ENCODE measurements at regions not wholly inside any gene's neighbourhood (a gene's known extent, or its start where the extent isn't known, plus 50 kb on each side); places are given as distances from the start of the nearest gene placed in this dataset.

- no peaks in the 10 kb centered on the region for H3K36me3 Mint-ChIP-seq
- no peak overlapping the region for H3K4me3 Mint-ChIP-seq
- H3K27ac Mint-ChIP-seq, result no peak overlapping the region
- no peak for ATAC-seq (ENCODE audit: low read depth)
- POLR2A ChIA-PET, result no interaction called here
- H3K9me3 Mint-ChIP-seq, result no peaks in the 10 kb centered on the region
- no peaks in the 10 kb centered on the region for H3K4me1 Mint-ChIP-seq
- DNase-seq, result no peak
- H3K27me3 Mint-ChIP-seq, result peaks cover 5% of the 10 kb centered on the region
Measured at GRCh38 chr2:126449677-126450076, 206.3 kb upstream of the GYPC start.

DNA sequence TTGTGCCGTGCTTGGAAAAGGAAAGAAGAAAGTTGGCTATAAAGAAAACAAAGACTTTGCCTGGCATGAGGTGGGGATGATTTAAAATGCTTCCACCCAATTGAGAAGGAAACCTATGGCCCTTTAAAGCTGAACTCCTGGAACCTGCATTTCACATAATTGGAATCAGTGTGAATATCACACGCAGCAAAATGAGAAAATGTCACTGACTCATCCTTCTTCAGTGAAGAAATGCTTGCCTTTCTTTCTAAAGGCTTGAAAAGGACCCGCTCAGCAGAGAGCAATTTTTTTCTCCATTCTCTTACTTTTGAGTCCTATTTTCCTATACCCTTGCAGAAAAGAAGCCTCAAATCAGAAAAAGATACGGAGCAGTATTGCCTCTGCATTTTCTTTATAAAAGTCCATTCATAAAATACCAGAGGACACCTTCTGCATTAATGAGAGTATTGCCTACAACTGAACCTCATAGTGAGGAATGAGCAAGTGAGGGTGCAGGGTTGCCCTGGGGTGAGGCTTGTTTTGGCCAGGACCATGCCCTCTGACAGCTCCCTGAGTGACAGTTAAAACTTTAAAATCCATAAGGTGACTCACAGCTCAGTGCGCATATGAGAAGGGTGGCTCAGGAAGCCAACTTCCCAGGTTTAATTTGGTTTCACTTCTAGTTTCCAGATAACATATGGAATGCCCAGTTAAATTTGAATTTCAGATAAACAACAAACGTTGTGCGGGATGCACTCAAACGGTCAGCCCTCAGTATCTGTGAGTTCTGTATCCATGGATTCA is 191.9 kb upstream of the GYPC start:
- H3K9me3 Mint-ChIP-seq, result no peaks in the 10 kb centered on the region
- no peak for DNase-seq
- H3K36me3 Mint-ChIP-seq, result no peaks in the 10 kb centered on the region
- no peak for ATAC-seq (ENCODE audit: low read depth)
- no peak overlapping the region for H3K4me3 Mint-ChIP-seq
- peaks cover 5% of the 10 kb centered on the region for H3K27me3 Mint-ChIP-seq
- H3K4me1 Mint-ChIP-seq, result no peaks in the 10 kb centered on the region
- H3K27ac Mint-ChIP-seq, result no peak overlapping the region
- POLR2A ChIA-PET, result no interaction called here

DNA sequence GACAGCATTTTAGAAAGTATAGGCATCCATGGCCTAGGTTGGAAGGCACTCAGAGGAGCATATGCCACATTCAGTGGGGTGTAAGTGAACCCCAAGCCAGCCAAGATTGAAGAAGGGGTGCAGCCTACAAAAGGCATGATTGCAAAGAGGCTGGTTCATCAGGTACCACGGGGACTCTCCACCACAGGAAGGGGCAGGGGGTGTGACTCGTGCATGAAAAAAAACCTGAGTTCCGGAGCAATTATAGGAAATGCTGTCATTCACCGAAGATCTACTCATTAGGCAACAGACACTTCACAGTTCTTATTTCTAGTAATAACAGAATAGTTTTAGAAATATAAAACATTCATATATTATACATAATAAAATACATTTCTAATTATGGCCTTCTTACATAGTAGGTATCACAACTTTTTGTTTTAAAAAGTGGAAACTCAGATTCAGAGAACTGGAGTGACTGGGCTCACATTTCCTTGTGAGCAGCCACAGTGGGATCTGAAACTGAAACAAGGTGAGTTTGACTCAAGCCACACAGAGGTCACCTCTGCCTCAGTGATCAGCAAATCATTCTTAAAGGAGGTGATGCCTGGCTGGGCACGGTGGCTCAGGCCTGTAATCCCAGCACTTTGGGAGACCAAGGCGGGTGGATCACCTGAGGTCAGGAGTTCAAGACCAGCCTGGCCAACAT is 188.4 kb upstream of the GYPC start:
- Mint-ChIP-seq H3K4me1 (no peaks in the 10 kb centered on the region), H3K4me3 (no peak overlapping the region), H3K27ac (peak overlapping the region; percentile 60), H3K27me3 (peaks cover 2% of the 10 kb centered on the region), H3K9me3 (peaks cover 3% of the 10 kb centered on the region), H3K36me3 (no peaks in the 10 kb centered on the region)
- POLR2A ChIA-PET, result no interaction called here
- peak; percentile 45 for ATAC-seq (ENCODE audit: low read depth)
- no peak for DNase-seq

DNA sequence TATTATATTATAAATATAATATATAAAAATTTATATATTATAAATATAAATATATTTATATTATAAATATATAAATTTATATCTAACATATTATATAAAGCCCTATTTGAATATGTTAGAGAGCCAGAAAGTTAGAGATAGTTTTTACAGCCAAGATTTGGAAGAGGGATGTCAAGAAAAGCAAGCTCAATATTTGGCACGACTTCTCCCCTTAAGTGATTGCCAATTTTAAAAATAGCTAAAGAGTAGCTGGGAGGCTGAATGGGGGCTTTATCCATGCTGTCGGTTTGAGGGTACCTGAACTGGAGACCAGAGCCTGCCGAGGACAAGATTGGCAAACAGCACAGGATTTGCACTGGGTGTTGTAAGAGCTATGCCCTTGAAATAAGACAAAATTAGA is 180.9 kb upstream of the GYPC start:
- ATAC-seq (ENCODE audit: low read depth) (no peak), DNase-seq (no peak)
- no peaks in the 10 kb centered on the region for H3K36me3 Mint-ChIP-seq
- H3K27me3 Mint-ChIP-seq, result peaks cover 15% of the 10 kb centered on the region
- POLR2A ChIA-PET, result no interaction called here
- H3K4me1 Mint-ChIP-seq, result no peaks in the 10 kb centered on the region
- H3K9me3 Mint-ChIP-seq, result peaks cover 1% of the 10 kb centered on the region
- H3K27ac Mint-ChIP-seq, result no peak overlapping the region
- no peak overlapping the region for H3K4me3 Mint-ChIP-seq

DNA sequence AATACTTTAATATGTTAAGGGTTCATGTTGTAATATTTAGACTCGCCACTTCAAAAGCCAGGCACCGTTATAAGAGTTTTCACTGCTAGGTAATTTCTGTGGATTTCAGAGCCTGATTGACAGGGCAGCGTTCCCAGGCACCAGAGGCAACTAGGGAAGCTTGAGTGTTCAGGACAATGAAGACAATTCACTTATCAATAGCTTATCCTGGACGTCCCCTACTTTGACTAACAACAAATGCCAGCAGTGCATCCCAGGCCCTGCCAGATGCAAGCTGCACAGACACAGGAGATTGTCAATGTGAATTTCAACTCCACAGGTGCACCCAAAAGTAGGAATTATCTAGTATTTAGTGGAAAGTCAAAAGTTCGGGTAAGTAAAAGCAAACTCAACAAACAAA is 179.3 kb upstream of the GYPC start:
- no peak for DNase-seq
- Mint-ChIP-seq H3K9me3 (peaks cover 1% of the 10 kb centered on the region), H3K4me1 (no peaks in the 10 kb centered on the region), H3K27me3 (peaks cover 15% of the 10 kb centered on the region), H3K4me3 (no peak overlapping the region), H3K27ac (no peak overlapping the region), H3K36me3 (no peaks in the 10 kb centered on the region)
- POLR2A ChIA-PET, result no interaction called here
- ATAC-seq (ENCODE audit: low read depth), result no peak

DNA sequence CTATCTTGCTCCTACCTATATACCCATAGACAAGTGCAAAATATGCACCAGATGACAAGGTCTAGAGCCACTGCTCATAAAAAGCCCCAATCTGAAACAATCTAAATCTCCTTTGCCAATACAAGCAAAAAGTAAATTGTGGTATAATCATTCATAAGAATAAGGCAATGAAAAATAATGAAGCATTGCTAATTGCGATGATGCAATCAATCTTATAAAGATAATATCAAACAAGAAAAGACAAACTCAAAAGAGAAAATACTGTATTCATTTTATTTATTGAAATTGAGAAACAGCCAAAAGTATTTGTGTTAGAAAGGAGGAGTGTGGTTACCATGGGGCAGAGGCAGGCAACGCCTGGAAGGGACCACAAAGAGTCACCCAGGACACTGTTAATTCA is 175.9 kb upstream of the GYPC start:
- POLR2A ChIA-PET, result no interaction called here

DNA sequence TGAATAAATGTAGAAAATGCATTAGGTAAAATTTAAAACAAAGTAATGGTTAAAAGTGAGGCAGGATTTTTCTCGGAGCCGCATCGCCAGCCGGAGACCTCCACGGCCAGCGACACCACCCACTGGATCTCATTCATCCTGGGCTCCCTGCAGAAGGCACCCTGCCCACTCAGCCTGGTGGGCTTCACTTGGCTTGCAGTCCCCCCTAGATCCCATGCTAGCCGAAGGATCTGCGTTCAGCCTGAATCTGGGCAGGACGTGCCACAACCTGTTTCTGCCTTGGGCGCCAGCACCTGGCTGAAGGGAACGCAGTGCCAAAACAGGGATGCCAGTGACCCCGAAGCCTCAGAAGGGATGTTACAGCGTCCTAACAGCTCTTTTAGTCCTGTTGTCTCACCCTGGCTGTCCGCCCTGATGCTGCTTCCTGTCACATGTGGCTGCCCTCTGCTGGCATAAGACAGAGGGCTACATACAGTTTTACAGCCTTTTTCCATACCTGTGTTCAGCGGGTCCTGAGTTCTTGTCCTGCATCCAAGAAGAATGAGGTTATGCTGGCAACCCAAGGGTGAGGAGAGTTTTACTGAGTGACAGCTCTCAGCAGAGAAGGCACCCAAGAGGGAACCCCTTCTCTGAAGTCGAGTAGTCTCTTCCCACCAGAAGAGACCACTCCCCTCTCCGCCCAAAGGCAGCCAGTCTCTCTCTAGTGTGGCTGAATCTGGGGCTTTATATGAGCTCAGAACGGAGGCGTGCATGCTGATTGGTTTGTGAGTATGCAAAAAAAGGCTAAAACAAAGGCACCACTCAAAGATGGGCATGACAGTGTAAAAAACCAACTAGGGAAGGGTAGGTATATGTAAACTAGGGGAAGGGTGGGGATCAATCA is 173.1 kb upstream of the GYPC start:
- Mint-ChIP-seq H3K9me3 (peaks cover 1% of the 10 kb centered on the region), H3K4me1 (no peaks in the 10 kb centered on the region), H3K4me3 (no peak overlapping the region), H3K36me3 (no peaks in the 10 kb centered on the region), H3K27ac (no peak overlapping the region), H3K27me3 (no peaks in the 10 kb centered on the region)
- no peak for DNase-seq
- no peak for ATAC-seq (ENCODE audit: low read depth)
- POLR2A ChIA-PET, result no interaction called here

More for the DNA sequence above, 175.9 kb upstream of the GYPC start:
- no peak overlapping the region for H3K4me3 Mint-ChIP-seq
- ATAC-seq (ENCODE audit: low read depth) (no peak), DNase-seq (no peak)
- no peaks in the 10 kb centered on the region for H3K4me1 Mint-ChIP-seq
- peaks cover 1% of the 10 kb centered on the region for H3K9me3 Mint-ChIP-seq
- peaks cover 11% of the 10 kb centered on the region for H3K27me3 Mint-ChIP-seq
- no peak overlapping the region for H3K27ac Mint-ChIP-seq
- H3K36me3 Mint-ChIP-seq, result no peaks in the 10 kb centered on the region

DNA sequence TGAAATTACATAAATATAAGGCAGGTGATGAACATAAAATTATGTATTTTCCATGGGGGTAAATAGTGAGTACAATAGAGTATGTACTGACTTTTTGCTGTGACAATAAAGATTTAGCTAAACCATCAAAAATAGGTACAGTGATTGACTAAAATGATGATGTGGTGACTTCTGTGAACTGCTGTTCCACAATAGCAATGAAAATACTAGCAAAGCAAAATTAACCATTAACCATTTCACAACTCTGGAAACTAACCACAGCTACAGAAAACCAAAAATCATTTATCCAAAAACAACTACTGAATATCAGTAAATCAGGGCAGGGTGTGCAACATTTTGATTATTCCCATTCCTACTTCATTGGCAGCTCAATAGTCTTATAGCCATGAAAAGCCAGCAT is 161.4 kb upstream of the GYPC start:
- POLR2A ChIA-PET, result no interaction called here
- Mint-ChIP-seq H3K4me1 (no peaks in the 10 kb centered on the region), H3K27ac (no peak overlapping the region), H3K27me3 (peaks cover 5% of the 10 kb centered on the region), H3K4me3 (no peak overlapping the region), H3K9me3 (peaks cover 5% of the 10 kb centered on the region), H3K36me3 (no peaks in the 10 kb centered on the region)
- DNase-seq (no peak), ATAC-seq (ENCODE audit: low read depth) (no peak)

DNA sequence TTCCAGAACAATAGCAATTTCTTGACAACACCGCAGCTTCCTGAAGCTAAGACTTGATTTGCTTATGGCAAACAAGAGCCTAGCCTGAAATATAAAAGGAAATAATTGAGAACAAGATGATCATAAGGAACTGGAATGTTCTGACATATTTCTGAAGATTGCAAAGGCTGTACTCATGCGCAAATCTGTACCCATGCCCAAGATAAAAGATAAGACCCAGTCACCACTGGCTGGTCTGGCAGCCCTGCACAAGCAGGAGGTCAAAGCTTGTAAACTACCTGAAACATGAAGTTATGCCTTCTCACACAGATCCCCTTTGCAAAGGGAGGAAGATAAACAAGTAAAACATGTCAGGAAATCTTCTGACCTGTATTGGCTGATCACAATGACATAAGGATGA is 160.8 kb upstream of the GYPC start:
- DNase-seq (no peak), ATAC-seq (ENCODE audit: low read depth) (no peak)
- POLR2A ChIA-PET, result no interaction called here
- Mint-ChIP-seq H3K36me3 (no peaks in the 10 kb centered on the region), H3K9me3 (peaks cover 5% of the 10 kb centered on the region), H3K27ac (no peak overlapping the region), H3K4me3 (no peak overlapping the region), H3K4me1 (no peaks in the 10 kb centered on the region), H3K27me3 (peaks cover 7% of the 10 kb centered on the region)

GRCh38 chr2:126496493-126496892 is 159.5 kb upstream of the GYPC start:
- Mint-ChIP-seq H3K4me3 (no peak overlapping the region), H3K27me3 (peaks cover 8% of the 10 kb centered on the region), H3K4me1 (no peaks in the 10 kb centered on the region), H3K27ac (no peak overlapping the region), H3K36me3 (no peaks in the 10 kb centered on the region), H3K9me3 (peaks cover 5% of the 10 kb centered on the region)
- no peak for ATAC-seq (ENCODE audit: low read depth)
- no peak for DNase-seq
- POLR2A ChIA-PET, result no interaction called here

DNA sequence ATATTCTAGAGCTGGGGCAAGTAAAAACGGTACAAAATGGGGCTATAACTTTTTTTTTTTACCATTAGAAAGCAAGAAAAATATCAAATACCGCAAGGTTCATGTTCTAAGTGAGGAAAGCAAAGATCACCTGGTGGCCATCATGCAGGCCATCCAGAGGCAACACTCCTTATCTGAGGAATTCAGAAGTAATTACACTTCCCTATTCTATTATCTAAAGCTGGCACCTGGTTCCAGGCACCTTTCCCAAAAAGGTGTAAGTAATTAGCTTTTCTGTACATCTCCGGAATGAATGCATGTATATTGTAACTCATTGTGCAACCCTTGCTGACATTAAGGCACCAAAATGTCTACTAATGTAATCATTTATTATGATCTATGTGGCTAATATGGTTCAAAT is 152.5 kb upstream of the GYPC start:
- H3K4me3 Mint-ChIP-seq, result no peak overlapping the region
- no peaks in the 10 kb centered on the region for H3K9me3 Mint-ChIP-seq
- ATAC-seq (ENCODE audit: low read depth), result no peak
- no peak for DNase-seq
- H3K27ac Mint-ChIP-seq, result no peak overlapping the region
- POLR2A ChIA-PET, result no interaction called here
- H3K4me1 Mint-ChIP-seq, result no peaks in the 10 kb centered on the region
- H3K27me3 Mint-ChIP-seq, result peaks cover 5% of the 10 kb centered on the region
- no peaks in the 10 kb centered on the region for H3K36me3 Mint-ChIP-seq

DNA sequence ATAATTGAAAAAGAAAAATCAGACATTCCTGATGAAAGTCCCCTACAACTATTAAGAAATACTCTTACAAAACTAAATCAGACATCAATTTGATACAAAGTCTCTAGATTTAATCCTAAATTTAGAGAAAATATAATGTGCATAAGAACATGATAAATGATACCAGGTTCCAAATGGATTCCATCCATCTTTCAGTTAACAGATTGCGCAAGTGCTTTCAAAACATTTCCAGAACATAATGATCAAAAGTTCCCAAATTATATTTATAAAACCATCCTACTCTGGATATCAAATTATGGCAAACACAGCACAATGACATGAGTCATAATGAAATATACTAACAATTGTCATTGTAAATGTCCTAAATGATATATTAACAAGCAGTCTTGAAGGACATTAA is 151.0 kb upstream of the GYPC start:
- peaks cover 5% of the 10 kb centered on the region for H3K27me3 Mint-ChIP-seq
- no peak for DNase-seq

GRCh38 chr2:126506786-126507185 is 149.2 kb upstream of the GYPC start:
- H3K27ac Mint-ChIP-seq, result no peak overlapping the region
- ATAC-seq (ENCODE audit: low read depth), result no peak
- H3K36me3 Mint-ChIP-seq, result no peaks in the 10 kb centered on the region
- no peak overlapping the region for H3K4me3 Mint-ChIP-seq
- DNase-seq, result no peak
- H3K4me1 Mint-ChIP-seq, result no peaks in the 10 kb centered on the region
- H3K9me3 Mint-ChIP-seq, result no peaks in the 10 kb centered on the region
- POLR2A ChIA-PET, result no interaction called here
- H3K27me3 Mint-ChIP-seq, result peaks cover 2% of the 10 kb centered on the region

More for the DNA sequence above, 151.0 kb upstream of the GYPC start:
- Mint-ChIP-seq H3K4me3 (no peak overlapping the region), H3K9me3 (no peaks in the 10 kb centered on the region), H3K36me3 (no peaks in the 10 kb centered on the region), H3K4me1 (no peaks in the 10 kb centered on the region), H3K27ac (no peak overlapping the region)
- POLR2A ChIA-PET, result no interaction called here
- no peak for ATAC-seq (ENCODE audit: low read depth)

Data from activated naive CD8-positive, alpha-beta T cell treated with anti-CD3 and anti-CD28 coated beads, Interleukin-2, amount 10 ng/mL, durations not matched to agents 7 days and 5 days (primary cell).